ENCODE measurements at regions not wholly inside any gene's neighbourhood (a gene's known extent, or its start where the extent isn't known, plus 50 kb on each side); places are given as distances from the start of the nearest gene placed in this dataset.

DNA sequence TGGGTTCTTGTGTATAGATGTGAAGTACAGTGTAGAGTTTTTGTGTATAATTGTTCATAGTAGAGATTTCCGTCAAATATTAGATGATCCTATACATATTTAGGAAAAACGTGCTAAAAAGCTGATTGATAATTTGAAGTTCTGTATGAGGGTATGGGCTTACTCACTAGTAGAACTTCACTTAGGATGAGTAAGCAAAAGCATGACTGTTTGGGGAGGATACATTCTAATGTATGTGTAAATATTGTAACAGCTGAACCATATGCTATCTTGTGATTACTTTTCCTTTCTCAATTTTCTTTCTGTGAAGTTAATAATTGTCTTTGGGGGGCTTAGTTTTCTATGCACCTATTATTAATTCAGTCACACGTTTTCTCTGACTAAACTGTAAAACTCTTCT lies 53.2 kb upstream of the PDK4 start:
- Histone ChIP-seq H2BK20ac (ENCODE audit: low read depth, low read length, poor library complexity, severe bottlenecking) (no peak overlapping the region), H4K91ac (ENCODE audit: insufficient read length, low read depth, low read length) (no peak overlapping the region), H3K14ac (ENCODE audit: insufficient read depth, low read length) (no peak overlapping the region), H4K5ac (ENCODE audit: insufficient read length, low read depth, low read length) (no peak overlapping the region), H3K23me2 (ENCODE audit: insufficient read length, low read depth, low read length, poor library complexity, severe bottlenecking) (no peaks in the 10 kb centered on the region), H4K20me1 (ENCODE audit: control insufficient read depth, insufficient read depth, insufficient read length) (no peaks in the 10 kb centered on the region), H3K4me1 (ENCODE audit: insufficient read depth, low read length) (no peaks in the 10 kb centered on the region), H3K4ac (ENCODE audit: low read depth, low read length) (no peak overlapping the region), H2BK15ac (ENCODE audit: low read depth, low read length) (no peak overlapping the region), H2BK5ac (ENCODE audit: insufficient read length, low read length) (no peak overlapping the region), H4K8ac (replicated peaks; ENCODE audit: insufficient read length, low read depth, low read length) (no peak overlapping the region), H3K23ac (ENCODE audit: insufficient read length, low read depth, low read length) (no peak overlapping the region), H2AFZ (ENCODE audit: low read length) (no peak overlapping the region), H3K56ac (ENCODE audit: insufficient read length, low read depth, low read length) (no peak overlapping the region), H2BK120ac (ENCODE audit: low read depth, low read length, poor library complexity, severe bottlenecking) (no peak overlapping the region), H3K9ac (ENCODE audit: extremely low read depth, insufficient read length, low read length) (no peak overlapping the region), H2AK5ac (ENCODE audit: insufficient read length, low read length) (no peak overlapping the region), H3K79me2 (ENCODE audit: insufficient read depth, low read length) (no peaks in the 10 kb centered on the region), H2BK12ac (ENCODE audit: insufficient read length, low read depth, low read length) (no peak overlapping the region), H3K79me1 (ENCODE audit: insufficient read depth, low read depth, low read length, poor library complexity, severe bottlenecking) (no peaks in the 10 kb centered on the region), H3K27ac (ENCODE audit: insufficient read length, low read depth, low read length) (no peak overlapping the region), H3T11ph (ENCODE audit: low read length) (no peak overlapping the region), H3K18ac (ENCODE audit: insufficient read length, low read depth, low read length) (no peak overlapping the region), H3K27me3 (ENCODE audit: insufficient read depth, low read length) (no peaks in the 10 kb centered on the region), H3K4me2 (ENCODE audit: insufficient read depth, insufficient read length, low read length) (no peak overlapping the region), H3K9me3 (ENCODE audit: control insufficient read depth, low read depth, low read length) (no peaks in the 10 kb centered on the region)
- Mint-ChIP-seq H3K9me3 (no peaks in the 10 kb centered on the region), H3K36me3 (ENCODE audit: insufficient read depth in 1 of 3, low read depth in 3 of 3) (no peaks in the 10 kb centered on the region), H3K27ac (no peak overlapping the region), H3K27me3 (ENCODE audit: low read depth) (peaks cover 5% of the 10 kb centered on the region; the same call in 1 of the 2 replicates), H3K4me1 (no peaks in the 10 kb centered on the region), H3K4me3 (no peak overlapping the region)
- no peak for DNase-seq
- WGBS (ENCODE audit: extremely low coverage, insufficient read length, low lambda C conversion rate) = no CpG with 5 or more reads among the region's 3 CpGs
- no peak for TF ChIP-seq CTCF (conservative IDR thresholded peaks at IDR 0.05)

Data from H9 (cell line).